ENCODE measurements at regions not wholly inside any gene's neighbourhood (a gene's known extent, or its start where the extent isn't known, plus 50 kb on each side); places are given as distances from the start of the nearest gene placed in this dataset.
"Not testable (repeated sequence)": the region's sequence is repeated elsewhere in the genome, so short reads cannot be mapped to it uniquely, and the experiment has no call there.

DNA sequence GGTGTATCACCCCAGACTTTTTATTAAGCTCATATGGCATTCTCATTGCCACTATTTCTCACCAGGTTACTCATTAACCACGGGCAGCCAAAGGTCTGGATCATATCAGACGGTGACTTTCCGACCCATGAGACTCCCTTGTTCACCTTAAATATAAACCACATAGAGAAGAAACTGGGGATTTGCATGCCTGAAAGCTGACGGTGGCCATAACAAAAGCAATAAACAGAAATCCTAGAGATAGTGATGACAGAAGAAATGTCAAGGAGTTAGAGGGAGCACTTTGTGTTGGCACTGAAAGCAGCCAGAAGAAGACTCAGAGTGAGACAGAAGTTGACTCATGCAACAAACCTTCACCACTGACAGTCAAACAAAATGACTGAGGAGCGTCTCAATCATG lies 402.4 kb upstream of the SPATA31A3 start:
- H3K36me3 Mint-ChIP-seq; H3K4me3 Mint-ChIP-seq; DNase-seq (ENCODE audit: low spot score in 2 of 2); H3K27ac Mint-ChIP-seq; H3K27me3 Mint-ChIP-seq; H3K9me3 Mint-ChIP-seq; ATAC-seq (ENCODE audit: low read depth); H3K4me1 Mint-ChIP-seq: not testable (repeated sequence)

DNA sequence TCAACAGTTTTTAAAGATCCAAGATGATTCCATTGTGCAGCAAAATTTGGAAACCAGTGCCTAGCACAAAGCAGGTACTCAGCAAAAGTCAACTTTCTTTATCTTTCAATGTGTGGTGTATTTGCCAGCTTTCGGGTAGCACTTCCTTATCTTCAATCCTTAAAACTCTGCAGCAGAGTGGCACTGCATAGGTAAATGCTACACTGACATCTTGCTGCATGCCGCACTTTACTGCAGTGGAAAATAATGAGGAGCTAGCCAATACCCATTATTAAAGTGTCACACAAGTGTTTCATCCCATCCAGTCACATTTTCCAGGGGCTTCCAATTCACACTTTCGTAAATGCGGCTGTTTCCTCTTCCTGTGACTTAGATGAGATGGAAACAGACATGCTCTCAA lies 401.7 kb upstream of the SPATA31A3 start:
- DNase-seq (ENCODE audit: low spot score in 2 of 2); H3K4me3 Mint-ChIP-seq; H3K36me3 Mint-ChIP-seq; ATAC-seq (ENCODE audit: low read depth); H3K9me3 Mint-ChIP-seq; H3K4me1 Mint-ChIP-seq; H3K27me3 Mint-ChIP-seq; H3K27ac Mint-ChIP-seq: not testable (repeated sequence)

DNA sequence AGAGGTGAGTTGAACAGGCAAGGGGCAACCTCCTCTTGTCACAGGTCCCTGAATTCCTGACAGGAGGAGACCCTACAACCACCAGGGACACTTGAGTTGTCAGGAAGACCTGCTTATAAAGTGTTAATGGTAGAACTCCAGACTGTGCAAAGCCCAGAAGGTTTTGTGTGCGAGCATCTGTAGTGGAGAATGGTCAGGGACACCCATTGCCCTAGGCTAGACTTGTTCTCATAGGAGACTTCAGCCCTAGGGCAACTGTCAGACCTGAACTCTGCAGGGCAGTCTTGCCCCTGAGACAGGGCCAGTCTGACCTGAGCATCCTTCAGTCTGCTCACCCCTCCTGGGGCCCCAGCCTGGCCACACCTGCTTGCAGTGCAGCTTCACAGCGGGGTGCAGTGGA lies 377.3 kb upstream of the SPATA31A3 start:
- H3K27me3 Mint-ChIP-seq; DNase-seq (ENCODE audit: low spot score in 2 of 2); H3K4me3 Mint-ChIP-seq; H3K27ac Mint-ChIP-seq; H3K36me3 Mint-ChIP-seq; H3K9me3 Mint-ChIP-seq; H3K4me1 Mint-ChIP-seq; ATAC-seq (ENCODE audit: low read depth): not testable (repeated sequence)

DNA sequence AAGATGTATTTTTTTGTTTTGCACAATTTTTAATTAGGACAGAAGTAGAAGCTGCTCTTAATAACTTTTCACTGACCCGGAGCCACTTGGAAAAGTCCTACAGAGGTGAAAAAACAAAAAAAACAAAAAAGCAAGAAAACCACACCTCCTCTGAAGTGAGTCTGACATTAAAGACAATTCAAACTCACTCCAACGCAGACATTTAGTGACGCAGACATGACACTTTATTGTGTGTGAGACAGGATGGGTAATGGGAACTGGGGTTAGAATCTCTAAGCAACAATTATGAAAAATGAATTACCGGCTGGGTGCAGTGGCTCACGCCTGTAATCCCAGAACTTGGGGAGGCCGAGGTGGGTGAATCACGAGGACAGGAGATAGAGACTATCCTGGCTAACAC lies 370.0 kb upstream of the SPATA31A3 start:
- H3K4me3 Mint-ChIP-seq; H3K9me3 Mint-ChIP-seq; DNase-seq (ENCODE audit: low spot score in 2 of 2); H3K27me3 Mint-ChIP-seq; ATAC-seq (ENCODE audit: low read depth); H3K36me3 Mint-ChIP-seq; H3K27ac Mint-ChIP-seq; H3K4me1 Mint-ChIP-seq: not testable (repeated sequence)

DNA sequence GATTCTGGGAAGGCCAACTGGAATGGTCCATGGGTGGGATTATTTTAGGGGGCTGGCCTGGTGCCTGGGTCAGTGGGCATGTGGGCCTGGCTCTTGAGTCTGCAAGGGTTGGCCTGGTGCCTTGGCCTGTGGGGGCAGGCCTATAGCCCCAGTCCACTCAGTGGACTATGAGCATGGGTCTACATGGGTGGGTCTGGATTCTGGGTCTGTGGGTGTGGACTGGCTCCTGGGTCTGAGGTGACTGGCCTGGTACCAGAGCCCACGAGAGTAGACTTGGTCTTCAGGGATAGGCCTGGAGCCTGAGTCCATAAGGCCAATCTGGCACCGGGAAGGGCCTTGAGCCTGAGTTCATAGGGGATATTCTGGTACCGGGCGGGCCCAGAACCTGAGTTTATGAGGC lies 361.6 kb upstream of the SPATA31A3 start:
- H3K4me1 Mint-ChIP-seq; H3K27ac Mint-ChIP-seq; ATAC-seq (ENCODE audit: low read depth): not testable (repeated sequence)

DNA sequence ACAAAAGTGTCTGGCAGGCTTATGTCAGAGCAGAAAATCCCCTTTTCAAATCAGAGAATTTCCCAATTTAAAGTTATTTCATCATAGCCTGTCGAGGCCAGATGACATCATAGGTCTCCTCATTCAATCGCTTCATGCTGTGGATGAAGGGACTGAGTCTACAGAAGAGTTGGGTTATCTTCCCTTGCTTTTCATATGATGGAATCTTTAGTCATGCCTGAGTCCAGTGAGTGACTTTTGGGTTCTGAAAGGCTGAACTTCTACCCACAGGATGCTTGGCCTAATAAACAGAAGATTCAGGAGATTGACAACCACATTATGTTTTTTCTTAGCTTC lies 357.0 kb upstream of the SPATA31A3 start:
- H3K4me3 Mint-ChIP-seq; H3K36me3 Mint-ChIP-seq; H3K27me3 Mint-ChIP-seq; DNase-seq (ENCODE audit: low spot score in 2 of 2); H3K4me1 Mint-ChIP-seq; H3K27ac Mint-ChIP-seq; H3K9me3 Mint-ChIP-seq; ATAC-seq (ENCODE audit: low read depth): not testable (repeated sequence)

More for the DNA sequence above, 361.6 kb upstream of the SPATA31A3 start:
- not testable (repeated sequence) for H3K9me3 Mint-ChIP-seq; H3K36me3 Mint-ChIP-seq; H3K27me3 Mint-ChIP-seq; H3K4me3 Mint-ChIP-seq; DNase-seq (ENCODE audit: low spot score in 2 of 2)

DNA sequence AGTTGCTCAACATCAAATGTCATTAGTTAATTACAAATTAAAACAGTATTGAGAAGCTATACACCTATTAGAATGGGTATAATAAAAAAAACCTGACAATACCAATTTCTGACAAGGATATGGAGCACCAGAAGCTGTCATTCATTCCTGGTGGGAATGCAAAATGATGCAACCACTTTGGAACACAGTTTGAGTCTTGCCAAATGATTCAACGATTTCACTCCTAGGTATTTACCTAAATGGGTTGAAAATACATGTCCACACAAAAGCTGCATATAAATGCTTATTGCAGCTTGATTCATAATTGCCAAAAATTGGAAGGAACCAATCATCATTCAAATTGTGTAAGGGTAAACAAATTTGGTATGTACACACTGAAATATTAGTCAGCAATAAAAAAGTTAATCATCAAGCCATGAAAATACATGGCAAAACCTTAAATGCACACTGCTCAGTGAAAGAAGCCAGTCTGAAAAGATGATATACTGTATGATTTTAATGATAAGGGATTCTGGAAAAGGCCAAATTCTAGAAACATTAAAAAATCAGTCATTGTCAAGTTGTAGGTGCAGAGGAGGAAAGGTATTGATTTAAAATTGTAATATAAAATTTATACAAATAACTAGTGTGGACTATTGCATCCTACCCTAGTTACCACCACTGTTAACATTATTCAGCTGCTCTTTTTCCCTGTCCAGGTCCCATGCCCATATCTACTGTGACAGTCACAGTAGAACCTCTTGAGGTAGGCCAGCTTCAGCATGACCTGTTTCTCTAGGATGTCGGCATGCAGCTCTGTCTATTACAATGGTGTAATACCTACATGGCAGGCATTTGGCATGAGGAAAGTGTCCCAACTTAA lies 356.4 kb upstream of the SPATA31A3 start:
- H3K27me3 Mint-ChIP-seq; DNase-seq (ENCODE audit: low spot score in 2 of 2); ATAC-seq (ENCODE audit: low read depth); H3K9me3 Mint-ChIP-seq; H3K4me1 Mint-ChIP-seq; H3K36me3 Mint-ChIP-seq; H3K27ac Mint-ChIP-seq; H3K4me3 Mint-ChIP-seq: not testable (repeated sequence)

DNA sequence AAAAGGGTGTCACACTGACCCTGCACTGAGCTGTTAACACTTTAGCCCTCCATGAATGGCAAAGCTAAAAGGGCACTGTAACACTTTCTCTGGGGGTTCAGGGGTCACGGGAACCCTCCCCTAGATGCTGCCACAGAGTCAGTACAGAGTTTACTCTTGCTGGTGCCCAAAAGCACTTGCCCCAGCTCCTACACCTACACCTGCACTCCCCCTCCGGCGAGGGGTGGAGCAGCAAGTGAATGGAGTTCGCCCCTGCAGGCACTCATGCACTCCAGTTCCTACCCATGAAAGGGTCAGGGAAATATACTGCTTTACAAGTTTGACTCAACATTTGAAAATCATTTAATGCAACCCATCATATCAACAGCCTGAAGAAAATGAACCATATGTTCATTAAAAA lies 355.7 kb upstream of the SPATA31A3 start:
- not testable (repeated sequence) for H3K36me3 Mint-ChIP-seq; H3K27ac Mint-ChIP-seq; H3K4me1 Mint-ChIP-seq; ATAC-seq (ENCODE audit: low read depth); H3K27me3 Mint-ChIP-seq; H3K4me3 Mint-ChIP-seq; H3K9me3 Mint-ChIP-seq; DNase-seq (ENCODE audit: low spot score in 2 of 2)

DNA sequence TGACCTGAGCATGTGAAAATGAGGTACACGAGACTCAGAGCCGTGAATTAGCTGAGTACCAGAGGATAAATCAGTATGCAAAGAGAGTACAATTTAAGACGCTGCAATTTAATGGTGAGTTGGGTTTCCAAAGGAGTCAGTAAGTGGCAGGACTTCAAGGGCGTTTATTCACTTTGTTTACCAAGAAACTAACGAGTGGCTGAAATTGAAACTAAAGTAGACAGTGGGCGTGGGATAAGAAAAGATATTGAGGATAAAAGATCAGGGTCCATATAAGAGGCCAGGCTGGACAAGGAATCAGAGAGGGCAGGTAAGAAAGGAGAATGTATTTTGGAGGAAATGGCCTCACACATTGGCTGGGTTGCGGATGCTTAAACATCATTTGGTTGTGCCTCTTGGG lies 346.9 kb upstream of the SPATA31A3 start:
- not testable (repeated sequence) for H3K9me3 Mint-ChIP-seq; H3K27ac Mint-ChIP-seq; H3K4me1 Mint-ChIP-seq; DNase-seq (ENCODE audit: low spot score in 2 of 2); ATAC-seq (ENCODE audit: low read depth); H3K4me3 Mint-ChIP-seq; H3K27me3 Mint-ChIP-seq; H3K36me3 Mint-ChIP-seq

DNA sequence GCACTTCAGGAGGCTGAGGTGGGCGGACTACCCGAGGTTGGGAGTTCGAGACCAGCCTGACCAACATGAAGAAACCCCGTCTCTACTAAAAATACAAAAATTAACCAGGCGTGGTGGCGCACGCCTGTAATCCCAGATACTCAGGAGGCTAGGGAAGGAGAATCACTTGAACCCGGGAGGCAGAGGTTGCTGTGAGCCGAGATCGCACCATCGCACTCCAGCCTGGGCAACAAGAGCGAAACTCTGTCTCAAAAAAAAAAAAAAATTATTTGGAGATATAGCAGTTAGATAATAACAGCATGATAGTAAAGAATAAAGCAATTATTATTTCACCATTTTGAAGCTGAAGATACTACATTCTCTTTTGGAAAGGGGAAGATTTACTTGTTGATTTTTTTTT lies 345.9 kb upstream of the SPATA31A3 start:
- not testable (repeated sequence) for ATAC-seq (ENCODE audit: low read depth); H3K9me3 Mint-ChIP-seq; H3K27ac Mint-ChIP-seq; DNase-seq (ENCODE audit: low spot score in 2 of 2); H3K4me3 Mint-ChIP-seq; H3K27me3 Mint-ChIP-seq; H3K36me3 Mint-ChIP-seq; H3K4me1 Mint-ChIP-seq

DNA sequence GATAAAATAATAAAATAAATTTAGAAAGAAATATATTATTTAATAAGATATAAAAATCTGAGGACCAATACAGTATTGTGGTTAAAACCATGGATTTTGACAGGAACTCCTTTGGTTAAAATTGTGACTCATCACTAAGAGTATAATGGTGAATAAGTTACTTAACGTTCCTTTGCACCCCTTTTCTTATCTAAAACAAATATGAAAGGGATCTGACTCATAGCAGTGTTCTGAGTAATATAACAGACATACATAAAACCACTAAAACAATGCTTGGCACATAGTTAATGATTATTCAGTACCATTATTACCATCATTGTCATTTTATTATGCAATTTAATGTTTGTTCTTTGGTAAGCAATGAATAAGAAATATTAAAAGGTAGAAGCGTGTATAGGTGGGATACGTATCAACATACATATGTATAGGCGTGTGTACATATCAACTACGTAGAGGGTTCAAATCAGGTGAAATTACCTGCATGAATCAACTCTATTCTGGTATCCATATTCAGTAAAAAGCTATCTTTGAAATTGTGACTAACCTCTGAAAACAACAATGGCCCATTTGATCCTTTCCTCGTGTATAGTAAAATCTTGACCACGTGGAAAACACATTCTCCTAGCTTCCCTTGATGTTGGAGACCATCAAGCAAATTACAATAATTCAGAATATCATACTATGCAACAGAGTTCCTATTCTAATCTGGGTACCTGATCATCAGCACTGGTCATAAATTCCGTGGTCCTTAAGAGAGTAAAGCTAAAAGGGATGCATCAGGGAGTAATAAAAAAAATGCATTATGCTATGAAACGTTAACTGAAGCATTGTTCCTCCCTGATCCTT lies 342.6 kb upstream of the SPATA31A3 start:
- DNase-seq (ENCODE audit: low spot score in 2 of 2); H3K9me3 Mint-ChIP-seq; H3K4me1 Mint-ChIP-seq; ATAC-seq (ENCODE audit: low read depth); H3K36me3 Mint-ChIP-seq; H3K4me3 Mint-ChIP-seq; H3K27me3 Mint-ChIP-seq; H3K27ac Mint-ChIP-seq: not testable (repeated sequence)

DNA sequence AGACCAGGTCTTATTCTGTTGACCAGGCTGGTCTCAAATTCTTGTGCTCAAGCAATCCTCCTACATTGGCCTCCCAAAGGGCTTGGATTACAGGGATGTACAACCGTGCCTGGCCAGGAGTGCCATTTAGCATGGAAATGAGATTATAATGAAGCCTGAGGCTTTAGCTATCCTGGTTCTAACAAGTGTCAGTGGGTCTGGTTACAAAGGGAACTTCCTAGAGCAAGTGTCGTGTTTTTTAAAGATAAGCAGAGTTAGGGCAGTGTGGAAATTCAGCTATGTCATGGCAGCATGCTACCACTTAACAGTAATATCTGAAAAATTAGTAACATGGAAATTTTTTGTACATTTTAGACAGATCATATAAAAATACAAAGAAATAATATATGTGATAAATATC lies 339.3 kb upstream of the SPATA31A3 start:
- not testable (repeated sequence) for DNase-seq (ENCODE audit: low spot score in 2 of 2); H3K27me3 Mint-ChIP-seq; H3K9me3 Mint-ChIP-seq; H3K4me3 Mint-ChIP-seq; ATAC-seq (ENCODE audit: low read depth); H3K36me3 Mint-ChIP-seq; H3K27ac Mint-ChIP-seq; H3K4me1 Mint-ChIP-seq

DNA sequence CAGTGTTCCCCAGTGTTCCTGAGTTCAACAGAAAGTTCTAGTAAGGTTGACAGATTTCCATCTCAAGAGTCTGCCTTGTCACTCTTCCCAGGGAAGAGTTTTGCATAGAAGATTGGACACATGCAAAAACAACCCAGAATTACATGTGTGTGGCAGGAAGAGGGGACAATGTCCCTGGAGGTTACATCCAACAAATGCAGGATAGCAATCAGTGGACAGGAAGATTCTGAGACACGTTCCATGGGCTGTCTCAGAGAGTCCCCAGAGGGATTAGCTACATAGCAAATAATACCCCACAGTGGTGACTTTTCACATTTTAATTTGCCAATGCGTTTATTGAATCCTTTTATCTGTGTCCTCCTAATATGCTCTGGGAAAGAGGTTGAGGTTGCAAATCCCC lies 321.1 kb upstream of the SPATA31A3 start:
- not testable (repeated sequence) for H3K9me3 Mint-ChIP-seq; H3K27ac Mint-ChIP-seq; H3K27me3 Mint-ChIP-seq; H3K36me3 Mint-ChIP-seq; H3K4me3 Mint-ChIP-seq; DNase-seq (ENCODE audit: low spot score in 2 of 2); H3K4me1 Mint-ChIP-seq; ATAC-seq (ENCODE audit: low read depth)

DNA sequence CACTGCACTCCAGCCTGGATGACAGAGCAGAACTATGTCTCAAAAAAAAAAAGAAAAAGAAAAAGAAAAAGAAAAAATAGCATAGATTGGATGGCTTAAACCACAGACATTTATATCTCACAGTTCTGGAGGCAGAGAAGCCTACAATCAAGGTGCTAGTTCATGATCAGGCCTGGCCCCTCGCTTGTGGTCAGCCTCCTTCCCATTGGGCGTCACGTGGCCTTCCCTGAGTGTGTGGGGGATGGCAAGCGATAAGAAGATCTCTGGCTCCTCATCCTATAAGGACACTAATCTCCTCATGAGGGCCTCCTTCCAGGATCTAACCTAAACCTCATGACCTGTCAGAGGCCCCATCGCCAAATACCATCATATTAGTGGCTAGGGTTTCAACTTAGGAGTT lies 320.2 kb upstream of the SPATA31A3 start:
- not testable (repeated sequence) for H3K36me3 Mint-ChIP-seq; H3K27ac Mint-ChIP-seq; ATAC-seq (ENCODE audit: low read depth); H3K9me3 Mint-ChIP-seq; H3K4me3 Mint-ChIP-seq; DNase-seq (ENCODE audit: low spot score in 2 of 2); H3K4me1 Mint-ChIP-seq; H3K27me3 Mint-ChIP-seq

All from memory B cell (primary cell).